Left kidney (tissue), 1 donor: ENCODE measurements at regions not wholly inside any gene's neighbourhood (a gene's known extent, or its start where the extent isn't known, plus 50 kb on each side); places are given as distances from the start of the nearest gene placed in this dataset.

Experiments
- DNase-seq: peaks from one replicate; pipeline ENCODE4 v3.0.0-alpha.2; 2013

DNA sequence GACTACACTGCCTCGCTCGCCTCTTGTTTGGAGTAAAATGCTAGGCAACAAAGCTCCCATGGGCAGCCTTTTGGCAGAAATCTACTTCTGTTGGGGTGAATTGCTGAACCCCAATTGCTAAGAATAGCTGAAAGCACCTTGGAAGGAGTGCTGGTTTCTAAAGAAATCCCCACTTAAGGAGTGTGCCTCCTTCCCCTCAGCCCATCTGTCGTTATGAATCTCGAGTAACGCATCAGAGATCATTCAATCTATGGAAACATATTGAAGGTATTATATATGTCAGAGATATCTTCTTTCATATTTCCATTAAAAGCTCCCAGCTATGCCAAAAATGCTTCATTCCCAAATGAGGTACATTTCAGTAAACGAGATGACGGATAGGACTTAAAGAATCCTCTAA lies 229.6 kb upstream of the BLID start:
- DNase-seq = no peak

GRCh38 chr11:122344215-122344614 lies 228.2 kb upstream of the BLID start:
- DNase-seq = no peak

GRCh38 chr11:122343210-122343609 lies 227.2 kb upstream of the BLID start:
- DNase-seq = no peak

GRCh38 chr11:122342089-122342744 lies 226.2 kb upstream of the BLID start:
- no peak for DNase-seq

- DNase-seq = no peak
These were observed 225.5 kb upstream of the BLID start for GRCh38 chr11:122341477-122341876.

GRCh38 chr11:122340607-122341290 lies 224.7 kb upstream of the BLID start:
- no peak for DNase-seq

GRCh38 chr11:122339436-122340060 lies 223.5 kb upstream of the BLID start:
- DNase-seq = no peak

- DNase-seq = no peak
These were observed 221.7 kb upstream of the BLID start for GRCh38 chr11:122337704-122338103.

DNA sequence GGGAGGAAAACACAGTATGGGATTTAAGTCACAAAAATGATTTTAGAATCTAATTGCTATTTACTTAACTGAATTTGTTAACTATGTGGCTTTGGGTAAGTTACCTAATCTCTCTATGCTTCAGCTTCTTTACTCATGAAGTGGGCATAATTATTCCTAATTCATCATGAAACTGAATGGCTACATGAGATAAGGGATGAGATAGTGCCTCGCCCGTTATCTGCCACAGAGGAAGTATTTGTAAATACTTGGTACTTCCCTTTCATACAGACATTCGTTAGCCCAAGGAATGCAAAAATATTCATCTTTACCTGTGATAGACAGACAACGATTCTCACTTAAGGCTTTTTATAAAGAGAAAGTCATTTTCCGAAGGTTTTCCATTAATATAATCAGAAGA lies 221.2 kb upstream of the BLID start:
- DNase-seq = no peak

- no peak for DNase-seq
These were observed 220.7 kb upstream of the BLID start for GRCh38 chr11:122336706-122337105.

GRCh38 chr11:122334546-122335339 lies 218.7 kb upstream of the BLID start:
- no peak for DNase-seq

DNA sequence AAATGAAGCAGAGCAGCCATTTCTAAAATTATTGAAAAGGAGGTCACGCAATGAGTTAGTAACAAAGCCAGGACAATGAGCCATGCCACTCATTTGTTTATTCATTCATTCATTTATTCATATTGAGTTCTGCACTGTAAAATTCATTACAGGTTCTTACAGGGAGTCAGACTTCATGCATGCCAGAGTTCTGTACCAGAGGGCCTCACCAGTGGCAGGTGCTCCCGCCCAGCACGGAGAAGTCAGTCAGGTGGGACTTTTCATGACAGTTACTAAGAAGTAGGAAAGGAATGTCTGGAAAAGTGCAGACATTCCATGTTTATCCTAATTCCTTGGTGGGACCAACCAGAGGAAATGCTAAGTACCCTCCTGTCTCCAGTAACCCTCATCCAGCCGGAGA lies 217.5 kb upstream of the BLID start:
- no peak for DNase-seq

- no peak for DNase-seq
These were observed 215.1 kb upstream of the BLID start for GRCh38 chr11:122331079-122331478.

DNA sequence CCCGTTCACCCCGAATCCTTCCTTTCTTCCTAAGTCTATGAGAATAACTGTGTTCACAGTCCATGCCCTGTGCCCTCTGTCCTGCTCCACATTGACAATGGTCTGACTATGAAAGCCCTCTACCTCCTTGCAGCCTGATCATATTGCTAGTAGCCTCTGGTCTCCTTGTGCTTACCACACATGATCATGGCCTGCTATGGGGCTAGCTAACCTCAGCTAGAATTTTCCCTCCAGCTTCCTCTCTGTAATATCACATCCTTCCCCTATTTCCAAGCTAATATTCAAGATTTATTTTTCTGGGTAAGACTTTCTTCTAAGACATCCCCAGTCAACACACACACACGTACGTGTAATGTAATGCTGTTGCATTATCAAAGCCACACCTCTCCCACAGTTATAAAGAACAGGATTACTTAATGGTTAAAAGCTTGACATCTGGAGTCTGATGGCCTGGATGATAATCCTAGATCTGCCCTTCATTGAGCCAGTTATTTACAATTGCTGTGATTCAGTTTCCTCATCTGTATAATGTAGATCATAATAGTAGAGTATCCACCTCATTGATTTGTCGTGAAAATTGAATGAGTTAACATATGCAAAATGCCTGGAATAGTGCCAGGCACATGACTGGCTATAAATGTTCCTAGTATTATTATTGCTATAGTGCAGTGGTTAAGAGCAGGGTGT lies 214.4 kb upstream of the BLID start:
- no peak for DNase-seq

DNA sequence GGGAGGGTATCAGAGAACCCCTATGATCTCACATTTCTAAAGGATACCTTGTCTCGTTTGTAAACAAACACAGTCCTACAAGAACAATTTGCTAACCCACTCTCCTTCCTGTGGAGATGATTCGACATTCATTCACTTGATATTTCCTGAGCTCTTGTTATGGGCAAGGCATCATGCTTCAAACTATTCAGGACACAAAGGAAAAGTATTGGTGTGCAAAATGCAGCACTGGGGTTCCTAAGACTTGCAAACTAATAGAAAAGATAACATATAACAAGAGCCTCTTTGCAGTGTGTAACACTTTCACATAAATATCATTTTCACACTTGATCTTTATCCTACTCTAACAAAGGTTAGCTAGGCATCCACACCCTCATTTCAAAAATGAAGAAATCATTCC lies 211.5 kb upstream of the BLID start:
- no peak for DNase-seq

- no peak for DNase-seq
These were observed 207.9 kb upstream of the BLID start for GRCh38 chr11:122323754-122324421.

DNA sequence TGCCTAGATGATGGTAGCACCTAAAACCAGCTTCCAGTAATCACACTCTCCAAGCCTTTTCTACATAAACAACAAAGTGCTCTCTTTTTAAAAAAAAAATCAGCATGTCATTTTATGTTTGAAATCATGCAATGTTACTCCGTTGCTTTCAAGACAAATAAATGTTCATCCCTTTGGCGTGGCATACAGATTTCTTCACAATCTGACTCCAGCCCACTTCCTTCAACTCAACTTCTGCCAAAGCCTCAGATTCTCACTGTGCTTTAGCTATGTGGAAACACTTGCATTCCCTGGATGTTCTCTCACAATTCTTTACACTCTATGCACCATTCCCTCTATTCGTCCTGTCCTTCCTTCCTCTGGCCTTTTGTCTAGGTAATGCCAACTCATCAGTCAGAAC lies 206.3 kb upstream of the BLID start:
- DNase-seq = no peak

DNA sequence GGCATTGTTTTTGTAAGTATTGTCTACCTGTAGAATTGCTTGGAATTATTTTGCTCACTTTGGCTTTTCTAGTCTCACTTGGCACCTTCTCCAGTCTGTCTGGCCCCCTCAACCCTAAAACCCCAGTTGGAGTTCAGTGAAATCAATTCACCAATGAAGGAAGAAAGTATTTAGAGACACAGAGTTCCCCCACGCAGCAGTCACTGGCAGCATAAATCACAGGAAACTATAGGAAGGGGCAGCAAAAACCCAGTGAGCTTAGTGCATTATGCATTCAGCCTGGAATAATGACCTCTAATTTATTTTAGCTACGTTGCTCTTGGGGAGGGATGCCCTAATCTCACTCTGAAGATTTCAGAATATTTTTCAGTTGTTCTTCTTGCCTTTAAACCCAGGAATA lies 204.7 kb upstream of the BLID start:
- DNase-seq = peak; percentile 54

DNA sequence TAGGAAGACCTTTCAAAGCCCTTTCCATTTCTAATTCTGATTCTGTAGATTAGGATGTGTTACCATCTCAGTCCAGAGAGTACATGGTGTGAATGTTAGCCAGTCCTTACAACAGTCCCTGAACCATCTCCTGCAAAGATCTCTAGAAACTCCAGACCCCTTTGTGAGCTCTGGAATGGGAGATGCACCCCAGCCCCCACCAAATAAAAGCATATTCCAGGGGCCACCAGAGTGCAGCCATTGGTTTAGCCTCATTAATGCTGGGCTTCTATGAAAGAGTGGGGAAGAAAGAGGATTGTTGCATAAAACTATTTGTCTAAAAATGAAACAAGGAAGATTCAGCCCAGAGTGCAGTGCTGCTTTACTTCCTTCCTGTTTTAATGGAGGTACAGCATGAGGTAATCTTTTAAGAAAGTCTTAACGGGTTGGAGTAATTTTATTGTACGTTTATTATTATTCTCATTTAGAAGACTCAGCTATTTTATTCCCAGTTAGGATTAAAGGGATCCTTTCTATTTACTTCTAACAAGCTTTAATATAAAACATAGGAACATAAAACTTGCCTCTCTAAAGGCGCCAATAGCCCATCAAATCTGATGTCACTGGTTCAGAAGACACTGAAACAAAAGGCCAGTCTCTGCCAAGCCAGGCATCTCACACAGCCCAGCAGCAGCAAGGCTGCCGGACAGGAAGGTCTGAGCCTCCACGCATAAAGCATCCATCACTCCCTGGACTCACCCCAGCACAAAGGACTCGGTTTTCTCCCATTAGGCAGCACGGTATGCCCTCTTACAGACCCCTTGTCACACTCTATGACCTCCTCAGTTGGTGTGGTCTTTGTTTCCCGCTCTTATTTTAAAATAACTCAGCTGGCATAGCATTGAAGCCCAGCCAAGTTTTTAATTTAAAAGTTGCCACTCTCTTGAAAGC lies 203.9 kb upstream of the BLID start:
- DNase-seq = no peak

- no peak for DNase-seq
These were observed 203.1 kb upstream of the BLID start for GRCh38 chr11:122319085-122319484.

DNA sequence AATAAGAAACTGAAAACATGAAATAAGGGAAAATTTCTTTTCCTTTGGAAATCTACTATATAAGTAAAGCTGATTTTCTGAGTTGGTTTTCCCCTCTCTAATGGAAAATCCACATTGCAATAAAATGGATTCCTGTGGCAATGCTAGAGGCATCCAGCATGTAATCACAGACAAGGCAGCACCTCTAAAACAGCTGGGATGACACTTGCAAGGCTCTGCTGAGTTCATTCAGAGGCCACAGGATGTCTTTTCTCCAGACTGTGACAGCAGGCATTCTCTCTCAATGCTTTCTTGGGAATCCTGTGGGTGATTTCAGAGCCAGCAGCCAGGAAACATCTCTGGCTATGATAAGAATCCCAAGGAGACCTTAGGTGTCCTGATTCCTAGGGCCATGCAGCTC lies 201.3 kb upstream of the BLID start:
- DNase-seq = peak; percentile 64
